ENCODE measurements at regions not wholly inside any gene's neighbourhood (a gene's known extent, or its start where the extent isn't known, plus 50 kb on each side); places are given as distances from the start of the nearest gene placed in this dataset.

DNA sequence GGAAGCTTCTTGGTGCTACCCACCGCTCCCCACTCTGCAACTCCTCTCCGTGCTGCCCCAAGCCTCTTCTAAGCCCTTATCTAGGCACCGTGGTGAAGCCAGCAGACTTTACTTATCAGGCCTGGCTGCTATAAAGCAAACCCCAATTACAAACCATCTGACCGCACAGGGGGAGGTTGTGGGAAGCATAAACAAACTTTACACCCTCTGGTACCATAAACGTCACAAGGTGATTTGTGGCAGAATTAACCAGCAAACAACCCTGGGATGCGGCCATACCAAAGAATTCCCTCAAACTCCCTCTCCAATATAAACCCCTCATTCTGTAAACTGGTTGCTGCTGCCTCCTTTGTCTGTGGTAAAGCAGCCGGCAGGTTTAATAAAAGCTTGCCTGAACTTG, 55.2 kb downstream of the MAGEC2 start:
- intact Hi-C loops (cut with micrococcal nuclease) = no loop called here

- intact Hi-C loops (cut with micrococcal nuclease) = no loop called here
Measured at GRCh38 chrX:142134533-142134932, 70.6 kb downstream of the MAGEC2 start.

GRCh38 chrX:142096253-142096652, 108.8 kb downstream of the MAGEC2 start:
- intact Hi-C loops (cut with micrococcal nuclease) = no loop called here

- intact Hi-C loops (cut with micrococcal nuclease) = no loop called here
Measured at GRCh38 chrX:142095651-142096245, 109.3 kb downstream of the MAGEC2 start.

GRCh38 chrX:142089193-142089592, 115.9 kb downstream of the MAGEC2 start:
- intact Hi-C loops (cut with micrococcal nuclease) = no loop called here

DNA sequence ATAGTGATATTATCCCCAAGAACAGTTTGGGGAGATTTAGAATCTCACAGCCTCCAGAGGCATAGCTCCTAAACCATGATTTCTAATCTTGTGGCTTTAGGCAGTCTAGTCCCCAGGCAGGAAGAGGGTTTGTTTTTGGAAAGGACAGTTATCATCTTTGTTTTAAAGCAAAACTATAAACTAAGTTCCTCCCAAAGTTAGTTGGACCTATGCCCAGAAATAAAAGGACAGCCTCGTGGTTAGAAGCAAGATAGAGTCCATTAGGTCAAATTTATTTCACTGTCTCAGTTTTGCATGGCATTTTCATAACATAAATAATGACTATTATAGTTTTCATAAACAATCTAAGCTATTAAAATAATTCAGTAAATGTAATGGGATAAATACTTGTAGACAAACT, 120.5 kb downstream of the MAGEC2 start:
- intact Hi-C loops (cut with micrococcal nuclease) = no loop called here

GRCh38 chrX:142076633-142077032, 128.5 kb downstream of the MAGEC2 start:
- intact Hi-C loops (cut with micrococcal nuclease) = no loop called here

GRCh38 chrX:142068365-142068764, 136.7 kb downstream of the MAGEC2 start:
- intact Hi-C loops (cut with micrococcal nuclease) = no loop called here

GRCh38 chrX:142060191-142060590, 144.9 kb downstream of the MAGEC2 start:
- intact Hi-C loops (cut with micrococcal nuclease) = no loop called here

GRCh38 chrX:142054094-142054493, 150.4 kb downstream of the MAGEC1 start:
- intact Hi-C loops (cut with micrococcal nuclease) = no loop called here

GRCh38 chrX:142052238-142052637, 148.5 kb downstream of the MAGEC1 start:
- intact Hi-C loops (cut with micrococcal nuclease) = no loop called here

GRCh38 chrX:142043196-142043595, 139.5 kb downstream of the MAGEC1 start:
- intact Hi-C loops (cut with micrococcal nuclease) = no loop called here

DNA sequence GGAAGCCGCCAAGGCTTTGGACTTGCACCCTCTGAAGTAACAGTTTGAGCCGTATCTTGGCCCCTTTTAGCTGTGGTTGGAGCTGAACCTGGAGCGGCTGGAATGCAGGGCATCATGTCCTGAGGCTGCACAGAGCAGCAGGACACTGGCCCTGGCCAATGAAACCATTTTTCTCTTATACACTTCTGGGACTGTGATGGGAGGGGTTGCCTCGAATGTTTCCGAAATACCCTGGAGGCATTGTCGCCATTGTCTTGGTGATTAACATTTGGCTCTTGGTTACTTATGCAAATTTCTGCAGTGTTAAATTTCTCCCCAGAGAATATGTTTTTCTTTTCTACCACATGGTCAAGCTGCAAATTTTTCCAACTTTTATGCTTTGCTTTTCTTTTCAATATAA, 137.2 kb downstream of the MAGEC1 start:
- intact Hi-C loops (cut with micrococcal nuclease) = no loop called here

- intact Hi-C loops (cut with micrococcal nuclease) = no loop called here
Measured at GRCh38 chrX:142036116-142036515, 132.4 kb downstream of the MAGEC1 start.

GRCh38 chrX:142005532-142005931, 101.8 kb downstream of the MAGEC1 start:
- intact Hi-C loops (cut with micrococcal nuclease) = no loop called here

DNA sequence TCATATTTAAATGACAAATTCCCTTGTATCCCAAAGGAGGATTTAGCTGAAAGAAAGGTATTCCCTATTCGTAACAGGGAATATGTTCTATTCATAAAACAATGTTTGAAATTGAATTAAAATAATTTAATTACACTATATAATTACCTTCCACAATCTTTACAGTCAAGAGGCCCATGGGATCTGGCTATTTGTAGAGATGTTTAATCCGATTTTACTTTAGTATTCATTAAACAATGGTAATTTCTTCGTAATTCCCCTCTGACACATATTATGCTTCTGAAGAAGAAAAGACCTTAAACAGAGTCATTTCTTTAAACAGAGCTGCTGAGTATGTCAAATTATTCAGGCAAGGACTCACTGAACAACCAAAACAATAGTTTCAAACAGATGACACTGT, 98.8 kb downstream of the MAGEC1 start:
- intact Hi-C loops (cut with micrococcal nuclease) = no loop called here

- intact Hi-C loops (cut with micrococcal nuclease) = no loop called here
Measured at GRCh38 chrX:142001934-142002333, 98.2 kb downstream of the MAGEC1 start.

- intact Hi-C loops (cut with micrococcal nuclease) = loop anchor here (5.0 kb wide), 1 partner anchor 277 kb away; no protein-coding TSS in a partner anchor
Measured at GRCh38 chrX:141989815-141990214, 86.1 kb downstream of the MAGEC1 start.

GRCh38 chrX:141989134-141989533, 85.4 kb downstream of the MAGEC1 start:
- intact Hi-C loops (cut with micrococcal nuclease) = loop anchor here (5.0 kb wide), 1 partner anchor 278 kb away; no protein-coding TSS in a partner anchor

GRCh38 chrX:141982296-141982695, 78.6 kb downstream of the MAGEC1 start:
- intact Hi-C loops (cut with micrococcal nuclease) = no loop called here

DNA sequence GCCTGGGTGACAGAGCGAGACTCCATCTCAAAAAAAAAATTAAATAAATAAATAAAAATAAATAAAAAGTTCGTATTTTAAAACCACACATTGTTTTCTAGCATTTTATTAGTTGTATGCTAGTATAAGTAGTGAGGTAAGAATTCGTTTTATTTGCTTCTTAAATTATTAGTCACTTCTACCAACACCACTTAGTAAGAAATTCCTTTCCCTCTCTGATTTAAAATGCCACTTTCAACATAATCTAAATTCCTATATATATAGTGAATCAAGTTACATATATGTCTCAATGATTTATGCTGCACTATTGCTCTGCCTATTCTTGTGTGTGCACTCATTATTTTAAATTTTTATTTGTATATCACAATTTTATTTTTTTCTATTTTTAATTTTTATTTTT, 72.1 kb downstream of the MAGEC1 start:
- intact Hi-C loops (cut with micrococcal nuclease) = no loop called here

DNA sequence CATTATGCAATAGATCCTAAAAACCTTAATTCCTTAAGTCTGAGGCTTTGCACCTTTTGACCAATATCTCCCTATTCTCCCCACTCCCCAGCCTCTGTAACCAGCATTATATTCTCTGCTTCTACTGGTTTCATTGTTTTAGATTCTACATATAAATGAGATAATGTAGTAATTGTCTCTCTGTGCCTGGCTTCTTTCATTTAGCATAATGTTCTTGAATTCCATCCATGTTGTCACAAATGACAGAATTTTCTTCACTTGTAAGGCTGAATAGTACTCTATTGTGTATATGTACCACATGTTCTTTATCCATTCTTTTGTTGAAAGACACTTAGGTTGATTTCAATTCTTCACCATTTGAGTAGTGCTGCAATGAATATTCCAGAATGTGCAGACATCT, 66.0 kb downstream of the MAGEC1 start:
- intact Hi-C loops (cut with micrococcal nuclease) = no loop called here

DNA sequence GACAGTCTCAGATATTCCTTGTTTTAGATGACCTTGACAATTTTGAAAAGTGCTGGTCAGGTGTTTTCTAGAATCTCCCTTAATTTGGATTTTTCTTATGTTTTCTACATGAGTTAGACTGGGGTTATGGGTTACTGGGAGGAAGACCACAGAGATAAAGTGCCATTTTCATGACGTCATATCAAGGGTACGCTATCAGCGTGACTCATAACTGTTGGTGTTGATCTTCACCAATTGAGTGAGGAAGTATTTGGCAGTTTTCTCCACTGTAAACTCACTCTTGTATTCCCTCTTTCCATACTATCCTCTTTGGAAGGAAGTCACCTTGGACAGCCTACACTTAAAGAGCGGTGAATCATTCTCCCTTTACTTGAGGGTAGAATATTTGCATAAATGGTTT, 56.9 kb downstream of the MAGEC1 start:
- intact Hi-C loops (cut with micrococcal nuclease) = no loop called here
